ENCODE measurements at regions not wholly inside any gene's neighbourhood (a gene's known extent, or its start where the extent isn't known, plus 50 kb on each side); places are given as distances from the start of the nearest gene placed in this dataset.

DNA sequence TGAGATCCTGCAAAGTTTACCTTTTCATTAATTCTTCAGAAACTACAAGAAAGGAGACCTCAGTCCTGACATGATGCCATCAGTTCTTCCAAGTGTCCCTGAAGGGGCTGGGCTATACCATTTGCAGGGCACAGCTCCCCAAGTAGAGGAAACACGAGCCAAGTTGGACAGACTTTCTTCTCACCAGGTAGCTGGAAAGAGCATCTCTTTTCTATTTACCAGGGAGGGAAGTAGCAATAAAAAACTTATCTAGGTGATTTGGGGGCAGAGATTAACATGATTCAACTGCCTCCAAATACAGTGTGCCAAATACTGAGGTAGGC lies 103.9 kb upstream of the KCND3 start:
- H2AFZ ChIP-seq (ENCODE audit: low read length): no peak overlapping the region
- H4K20me1 ChIP-seq (ENCODE audit: control insufficient read depth, extremely low read depth, insufficient read depth, low read length): no peaks in the 10 kb centered on the region
- H3K4me3 ChIP-seq (replicated peaks in 1 of 4; ENCODE audit: control extremely low read depth in 1 of 4, insufficient read depth in 1 of 4, low read depth in 3 of 4, low read length in 4 of 4): no peak overlapping the region
- TF ChIP-seq EZH2 (IDR thresholded peaks at IDR 0.05; ENCODE audit: low read length, missing control alignments): no peak
- no peaks in the 10 kb centered on the region for H3K27me3 ChIP-seq (ENCODE audit: control insufficient read depth, insufficient read depth, low read length)
- no peak overlapping the region for H3K9ac ChIP-seq (ENCODE audit: insufficient read depth, low read length)
- no peaks in the 10 kb centered on the region for H3K9me3 ChIP-seq (ENCODE audit: control insufficient read depth, insufficient read depth, low read depth, low read length)
- H3K79me2 ChIP-seq (ENCODE audit: control insufficient read depth, insufficient read depth, low read length): no peaks in the 10 kb centered on the region
- no peaks in the 10 kb centered on the region for H3K4me1 ChIP-seq (ENCODE audit: control insufficient read depth, extremely low read depth, insufficient read depth, low read length)
- H3K27ac ChIP-seq (ENCODE audit: insufficient read depth, low read length): no peak overlapping the region
- no peak for DNase-seq (ENCODE audit: low read depth in 2 of 2)
- H3K4me2 ChIP-seq (ENCODE audit: extremely low read depth, insufficient read depth, low read length): no peak overlapping the region
- no peaks in the 10 kb centered on the region for H3K36me3 ChIP-seq (ENCODE audit: control insufficient read depth, insufficient read depth, low read length)

DNA sequence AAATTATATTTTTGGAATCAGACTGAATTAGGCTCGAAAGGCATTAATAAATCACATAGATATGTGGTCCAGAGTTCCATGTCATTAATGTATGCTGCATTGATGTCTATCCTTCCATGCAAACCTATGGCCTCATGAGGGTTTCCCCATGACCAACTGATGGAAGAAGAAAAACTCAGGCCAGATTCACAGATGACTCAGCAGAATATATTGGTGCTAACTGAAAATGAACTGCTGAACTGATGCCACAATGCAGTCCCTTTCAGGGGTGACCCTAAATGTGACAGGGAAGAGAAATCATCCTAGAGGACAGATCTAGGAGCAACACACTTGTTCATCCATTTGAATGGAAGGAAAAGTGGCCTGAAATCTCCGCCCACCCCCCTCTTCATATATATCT lies 110.5 kb upstream of the KCND3 start:
- Histone ChIP-seq H4K20me1 (ENCODE audit: control insufficient read depth, extremely low read depth, insufficient read depth, low read length) (no peaks in the 10 kb centered on the region), H3K9me3 (ENCODE audit: control insufficient read depth, insufficient read depth, low read depth, low read length) (no peaks in the 10 kb centered on the region), H3K27ac (ENCODE audit: insufficient read depth, low read length) (no peak overlapping the region), H3K4me2 (ENCODE audit: extremely low read depth, insufficient read depth, low read length) (no peak overlapping the region), H3K9ac (ENCODE audit: insufficient read depth, low read length) (no peak overlapping the region), H3K36me3 (ENCODE audit: control insufficient read depth, insufficient read depth, low read length) (no peaks in the 10 kb centered on the region), H3K79me2 (ENCODE audit: control insufficient read depth, insufficient read depth, low read length) (no peaks in the 10 kb centered on the region), H3K27me3 (ENCODE audit: control insufficient read depth, insufficient read depth, low read length) (no peaks in the 10 kb centered on the region), H2AFZ (ENCODE audit: low read length) (no peak overlapping the region), H3K4me1 (ENCODE audit: control insufficient read depth, extremely low read depth, insufficient read depth, low read length) (no peaks in the 10 kb centered on the region), H3K4me3 (replicated peaks in 1 of 4; ENCODE audit: control extremely low read depth in 1 of 4, insufficient read depth in 1 of 4, low read depth in 3 of 4, low read length in 4 of 4) (no peak overlapping the region)
- no peak for TF ChIP-seq EZH2 (IDR thresholded peaks at IDR 0.05; ENCODE audit: low read length, missing control alignments)
- TF ChIP-seq, protein P1, sequence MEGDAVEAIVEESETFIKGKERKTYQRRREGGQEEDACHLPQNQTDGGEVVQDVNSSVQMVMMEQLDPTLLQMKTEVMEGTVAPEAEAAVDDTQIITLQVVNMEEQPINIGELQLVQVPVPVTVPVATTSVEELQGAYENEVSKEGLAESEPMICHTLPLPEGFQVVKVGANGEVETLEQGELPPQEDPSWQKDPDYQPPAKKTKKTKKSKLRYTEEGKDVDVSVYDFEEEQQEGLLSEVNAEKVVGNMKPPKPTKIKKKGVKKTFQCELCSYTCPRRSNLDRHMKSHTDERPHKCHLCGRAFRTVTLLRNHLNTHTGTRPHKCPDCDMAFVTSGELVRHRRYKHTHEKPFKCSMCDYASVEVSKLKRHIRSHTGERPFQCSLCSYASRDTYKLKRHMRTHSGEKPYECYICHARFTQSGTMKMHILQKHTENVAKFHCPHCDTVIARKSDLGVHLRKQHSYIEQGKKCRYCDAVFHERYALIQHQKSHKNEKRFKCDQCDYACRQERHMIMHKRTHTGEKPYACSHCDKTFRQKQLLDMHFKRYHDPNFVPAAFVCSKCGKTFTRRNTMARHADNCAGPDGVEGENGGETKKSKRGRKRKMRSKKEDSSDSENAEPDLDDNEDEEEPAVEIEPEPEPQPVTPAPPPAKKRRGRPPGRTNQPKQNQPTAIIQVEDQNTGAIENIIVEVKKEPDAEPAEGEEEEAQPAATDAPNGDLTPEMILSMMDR (conservative IDR thresholded peaks at IDR 0.05 in 1 of 2, IDR thresholded peaks at IDR 0.05 in 1 of 2; ENCODE audit: low read depth in 1 of 2, low read length in 2 of 2): no peak
- DNase-seq (ENCODE audit: low read depth in 2 of 2): no peak

DNA sequence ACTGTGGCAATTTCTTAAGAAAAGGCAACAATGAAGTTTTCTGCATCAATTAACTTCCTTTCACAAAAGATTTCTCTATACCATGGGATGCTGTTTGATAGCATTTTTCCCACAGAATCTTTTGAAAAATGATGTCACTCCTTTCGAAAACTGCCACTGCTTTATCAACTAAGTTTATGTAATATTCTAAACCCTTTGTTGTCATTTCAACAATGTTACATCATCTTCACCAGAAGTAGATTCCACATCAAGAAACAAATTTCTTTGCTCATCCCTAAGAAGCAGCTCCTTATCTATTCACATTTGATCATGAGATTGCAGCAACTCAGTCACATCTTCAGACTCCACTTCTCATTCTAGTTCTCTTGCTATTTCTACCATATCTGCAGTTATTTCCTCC lies 116.1 kb upstream of the KCND3 start:
- no peak for DNase-seq (ENCODE audit: low read depth in 2 of 2)
- no peaks in the 10 kb centered on the region for H3K9me3 ChIP-seq (ENCODE audit: control insufficient read depth, insufficient read depth, low read depth, low read length)
- H3K4me1 ChIP-seq (ENCODE audit: control insufficient read depth, extremely low read depth, insufficient read depth, low read length): no peaks in the 10 kb centered on the region
- H3K9ac ChIP-seq (ENCODE audit: insufficient read depth, low read length): no peak overlapping the region
- no peaks in the 10 kb centered on the region for H4K20me1 ChIP-seq (ENCODE audit: control insufficient read depth, extremely low read depth, insufficient read depth, low read length)
- H2AFZ ChIP-seq (ENCODE audit: low read length): no peak overlapping the region
- H3K79me2 ChIP-seq (ENCODE audit: control insufficient read depth, insufficient read depth, low read length): no peaks in the 10 kb centered on the region
- no peak for TF ChIP-seq EZH2 (IDR thresholded peaks at IDR 0.05; ENCODE audit: low read length, missing control alignments)
- TF ChIP-seq, protein P1 (conservative IDR thresholded peaks at IDR 0.05 in 1 of 2, IDR thresholded peaks at IDR 0.05 in 1 of 2; ENCODE audit: low read depth in 1 of 2, low read length in 2 of 2): no peak
- no peaks in the 10 kb centered on the region for H3K27me3 ChIP-seq (ENCODE audit: control insufficient read depth, insufficient read depth, low read length)
- no peak overlapping the region for H3K4me3 ChIP-seq (replicated peaks in 1 of 4; ENCODE audit: control extremely low read depth in 1 of 4, insufficient read depth in 1 of 4, low read depth in 3 of 4, low read length in 4 of 4)
- H3K36me3 ChIP-seq (ENCODE audit: control insufficient read depth, insufficient read depth, low read length): no peaks in the 10 kb centered on the region
- H3K4me2 ChIP-seq (ENCODE audit: extremely low read depth, insufficient read depth, low read length): no peak overlapping the region
- H3K27ac ChIP-seq (ENCODE audit: insufficient read depth, low read length): no peak overlapping the region

DNA sequence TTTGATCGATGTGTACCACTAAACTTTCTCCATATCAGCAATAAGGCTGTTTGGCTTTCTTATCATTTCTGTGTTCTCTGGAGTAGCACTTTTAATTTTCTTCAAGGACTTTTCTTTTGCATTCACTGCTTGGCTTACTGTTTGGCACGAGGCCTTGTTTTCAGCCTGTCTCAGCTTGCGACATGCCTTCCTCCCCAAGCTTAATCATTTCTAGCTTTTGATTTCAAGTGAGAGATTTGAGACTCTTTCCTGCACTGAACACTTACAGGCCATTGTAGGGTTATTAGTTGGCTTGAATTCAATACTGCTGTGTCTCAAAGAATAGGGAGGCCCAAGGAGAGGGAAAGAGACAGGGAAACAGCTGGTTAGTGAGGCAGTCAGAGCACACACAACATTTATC lies 120.6 kb upstream of the KCND3 start:
- no peak for DNase-seq (ENCODE audit: low read depth in 2 of 2)
- Histone ChIP-seq H3K4me2 (ENCODE audit: extremely low read depth, insufficient read depth, low read length) (no peak overlapping the region), H3K27me3 (ENCODE audit: control insufficient read depth, insufficient read depth, low read length) (no peaks in the 10 kb centered on the region), H4K20me1 (ENCODE audit: control insufficient read depth, extremely low read depth, insufficient read depth, low read length) (no peaks in the 10 kb centered on the region), H2AFZ (ENCODE audit: low read length) (no peak overlapping the region), H3K27ac (ENCODE audit: insufficient read depth, low read length) (no peak overlapping the region), H3K9ac (ENCODE audit: insufficient read depth, low read length) (no peak overlapping the region), H3K4me1 (ENCODE audit: control insufficient read depth, extremely low read depth, insufficient read depth, low read length) (no peaks in the 10 kb centered on the region), H3K79me2 (ENCODE audit: control insufficient read depth, insufficient read depth, low read length) (no peaks in the 10 kb centered on the region), H3K36me3 (ENCODE audit: control insufficient read depth, insufficient read depth, low read length) (no peaks in the 10 kb centered on the region), H3K9me3 (ENCODE audit: control insufficient read depth, insufficient read depth, low read depth, low read length) (no peaks in the 10 kb centered on the region), H3K4me3 (replicated peaks in 1 of 4; ENCODE audit: control extremely low read depth in 1 of 4, insufficient read depth in 1 of 4, low read depth in 3 of 4, low read length in 4 of 4) (no peak overlapping the region)
- TF ChIP-seq EZH2 (IDR thresholded peaks at IDR 0.05; ENCODE audit: low read length, missing control alignments): no peak
- TF ChIP-seq, protein P1 (conservative IDR thresholded peaks at IDR 0.05 in 1 of 2, IDR thresholded peaks at IDR 0.05 in 1 of 2; ENCODE audit: low read depth in 1 of 2, low read length in 2 of 2): no peak

Data from fibroblast of lung (primary cell).